GM18870 (cell line): ENCODE measurements at regions not wholly inside any gene's neighbourhood (a gene's known extent, or its start where the extent isn't known, plus 50 kb on each side); places are given as distances from the start of the nearest gene placed in this dataset.
"Not testable (repeated sequence)": the region's sequence is repeated elsewhere in the genome, so short reads cannot be mapped to it uniquely, and the experiment has no call there.

ENCODE experiments used
- ATAC-seq: cut with Tn5 transposase; IDR thresholded peaks from one replicate; pipeline ENCODE4 v1.9.1; 2021; ENCODE audit warnings: moderate library complexity; ENCODE audit not compliant: unreplicated experiment

GRCh38 chr16:77060614-77061013 lies 130.4 kb upstream of the MON1B start:
- ATAC-seq, result no peak

- ATAC-seq, result no peak
These were observed 127.9 kb upstream of the MON1B start for GRCh38 chr16:77062878-77063675.

GRCh38 chr16:77063676-77064016 lies 127.3 kb upstream of the MON1B start:
- no peak for ATAC-seq

- no peak for ATAC-seq
These were observed 127.0 kb upstream of the MON1B start for GRCh38 chr16:77064037-77064436.

GRCh38 chr16:77066896-77067496 lies 124.0 kb upstream of the MON1B start:
- no peak for ATAC-seq

- ATAC-seq, result no peak
These were observed 123.1 kb upstream of the MON1B start for GRCh38 chr16:77067900-77068299.

GRCh38 chr16:77068402-77068801 lies 122.6 kb upstream of the MON1B start:
- no peak for ATAC-seq

- no peak for ATAC-seq
These were observed 121.1 kb upstream of the MON1B start for GRCh38 chr16:77069929-77070328.

- no peak for ATAC-seq
These were observed 120.3 kb upstream of the MON1B start for GRCh38 chr16:77070683-77071082.

GRCh38 chr16:77076839-77077238 lies 114.2 kb upstream of the MON1B start:
- ATAC-seq, result no peak

- no peak for ATAC-seq
These were observed 113.6 kb upstream of the MON1B start for GRCh38 chr16:77077256-77077922.

- no peak for ATAC-seq
These were observed 105.0 kb upstream of the MON1B start for GRCh38 chr16:77085981-77086380.

- no peak for ATAC-seq
These were observed 100.9 kb upstream of the MON1B start for GRCh38 chr16:77090062-77090461.

- ATAC-seq, result no peak
These were observed 97.7 kb upstream of the MON1B start for GRCh38 chr16:77093309-77093708.

GRCh38 chr16:77093999-77094398 lies 97.0 kb upstream of the MON1B start:
- no peak for ATAC-seq

GRCh38 chr16:77111056-77111565 lies 79.9 kb upstream of the MON1B start:
- no peak for ATAC-seq

GRCh38 chr16:77112746-77113145 lies 78.2 kb upstream of the MON1B start:
- ATAC-seq, result no peak

- no peak for ATAC-seq
These were observed 77.2 kb upstream of the MON1B start for GRCh38 chr16:77113835-77114234.

GRCh38 chr16:77114361-77114760 lies 76.6 kb upstream of the MON1B start:
- ATAC-seq, result not testable (repeated sequence)

GRCh38 chr16:77116856-77117255 lies 74.1 kb upstream of the MON1B start:
- no peak for ATAC-seq

- no peak for ATAC-seq
These were observed 73.3 kb upstream of the MON1B start for GRCh38 chr16:77117707-77118106.

- no peak for ATAC-seq
These were observed 59.6 kb upstream of the MON1B start for GRCh38 chr16:77131398-77131797.
